OCI-LY7 (cell line): ENCODE measurements at regions not wholly inside any gene's neighbourhood (a gene's known extent, or its start where the extent isn't known, plus 50 kb on each side); places are given as distances from the start of the nearest gene placed in this dataset.

Experiments
- CTCF ChIP-seq: fragments of 200-600 bp; sonication (generic); conservative IDR thresholded peaks from 2 replicates; pipeline ENCODE4 v1.5.1; 2014; ENCODE audit warnings: mild to moderate bottlenecking, antibody characterized with exemption, low read length, moderate library complexity, mixed read lengths
- EZH2phosphoT487 ChIP-seq: fragments of 200-600 bp; sonication (generic); IDR thresholded peaks from 2 replicates; pipeline ENCODE4 v1.6.1; 2018; ENCODE audit warnings: low read depth, borderline replicate concordance, mild to moderate bottlenecking, mixed run types, antibody characterized with exemption, low read length, moderate library complexity, mixed read lengths

GRCh38 chr1:182195733-182196132 lies 134.2 kb upstream of the ZNF648 start:
- TF ChIP-seq CTCF (no peak), EZH2phosphoT487 (no peak)
